NOMO-1 treated with dmso at 0.1 percent for 144 hours (cell line): ENCODE measurements at regions not wholly inside any gene's neighbourhood (a gene's known extent, or its start where the extent isn't known, plus 50 kb on each side); places are given as distances from the start of the nearest gene placed in this dataset.
A peak's percentile ranks its signal among the peaks of the same experiment; 100 is the strongest.

Experiments
- DNase-seq: peaks from one replicate; lab custom pipeline; 2025; ENCODE audit not compliant: unreplicated experiment; lab: John Stamatoyannopoulos, UW

DNA sequence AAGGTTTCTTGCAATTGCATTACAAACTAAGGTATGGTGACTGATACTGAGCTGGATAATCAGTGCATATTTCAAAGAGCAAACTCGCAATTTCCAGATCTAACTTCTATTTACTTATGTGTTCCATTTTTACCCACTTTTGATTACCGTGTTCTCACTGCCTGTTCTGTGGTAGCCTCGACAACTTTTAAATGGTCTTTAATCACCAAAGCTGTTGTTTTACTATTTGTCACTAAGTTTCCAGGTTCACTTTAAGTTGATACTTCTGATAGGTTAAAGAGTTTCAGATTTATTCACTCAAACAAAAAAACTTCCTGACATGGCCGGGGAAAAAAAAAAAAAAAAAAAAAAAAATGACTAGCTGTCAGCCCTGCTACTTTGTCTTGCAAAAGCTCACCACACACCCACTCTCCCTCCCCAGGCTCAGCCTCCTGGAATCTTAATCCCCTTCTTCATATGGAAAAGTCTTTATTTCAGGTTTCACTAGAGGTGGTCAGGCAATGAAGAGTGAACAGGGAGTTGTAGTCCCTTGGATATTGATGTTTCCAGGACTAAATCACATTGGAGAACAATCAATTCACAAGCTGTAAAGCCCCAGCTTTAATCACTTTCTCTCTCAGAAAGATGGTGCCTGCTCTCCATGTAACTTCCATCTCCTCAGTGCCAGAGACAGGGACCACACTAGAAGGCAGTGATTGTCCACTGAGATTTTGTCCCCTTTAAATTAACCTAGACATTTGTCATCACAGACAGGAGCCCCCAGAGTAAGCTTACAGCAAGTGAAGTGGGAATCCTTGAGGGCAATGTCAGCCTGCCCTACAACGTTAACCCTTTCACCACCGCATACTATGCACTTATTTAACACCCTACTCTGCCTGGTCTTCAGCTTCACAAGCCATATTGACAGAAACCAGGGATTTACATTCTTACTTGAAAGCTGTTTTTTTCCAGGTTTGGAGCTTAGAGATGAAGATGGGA is 749.1 kb upstream of the SORCS1 start:
- DNase-seq = no peak

DNA sequence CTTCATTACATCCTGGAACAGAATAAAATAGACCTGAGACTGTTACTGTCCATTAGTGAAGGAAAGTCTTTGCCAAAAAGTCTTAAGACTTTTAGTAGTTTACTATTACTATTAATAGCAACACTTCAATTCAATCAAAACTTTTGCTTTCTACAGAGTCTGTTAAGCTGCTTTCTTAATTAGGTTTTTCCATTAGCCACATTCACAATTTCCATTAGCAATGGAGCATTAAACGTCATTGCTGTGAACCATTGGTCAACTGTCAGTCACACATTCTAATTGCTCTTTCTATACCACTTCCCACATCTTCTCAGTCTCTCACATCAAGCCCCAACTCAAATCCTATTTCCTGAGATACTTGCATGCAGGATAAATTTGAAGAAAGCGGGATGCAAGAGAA is 736.6 kb upstream of the SORCS1 start:
- DNase-seq = no peak

DNA sequence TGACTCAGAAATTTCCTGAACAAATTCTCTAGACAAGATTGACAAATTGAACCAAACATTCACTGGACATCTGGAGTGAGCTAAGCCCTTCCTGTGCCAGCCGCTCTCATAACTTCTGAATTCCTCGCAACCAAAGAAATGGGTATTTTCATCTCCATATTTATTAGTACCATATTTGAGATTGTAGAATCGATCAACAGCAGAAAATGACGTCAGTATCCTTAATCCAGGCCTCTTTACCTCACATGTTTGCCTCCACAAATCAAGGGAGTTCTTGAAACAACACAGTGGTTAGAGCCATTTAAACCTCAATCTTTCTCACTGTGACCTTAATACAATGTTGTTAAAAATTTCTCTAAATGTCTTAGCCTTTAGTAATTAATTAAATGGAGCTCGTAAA is 735.6 kb upstream of the SORCS1 start:
- no peak for DNase-seq

DNA sequence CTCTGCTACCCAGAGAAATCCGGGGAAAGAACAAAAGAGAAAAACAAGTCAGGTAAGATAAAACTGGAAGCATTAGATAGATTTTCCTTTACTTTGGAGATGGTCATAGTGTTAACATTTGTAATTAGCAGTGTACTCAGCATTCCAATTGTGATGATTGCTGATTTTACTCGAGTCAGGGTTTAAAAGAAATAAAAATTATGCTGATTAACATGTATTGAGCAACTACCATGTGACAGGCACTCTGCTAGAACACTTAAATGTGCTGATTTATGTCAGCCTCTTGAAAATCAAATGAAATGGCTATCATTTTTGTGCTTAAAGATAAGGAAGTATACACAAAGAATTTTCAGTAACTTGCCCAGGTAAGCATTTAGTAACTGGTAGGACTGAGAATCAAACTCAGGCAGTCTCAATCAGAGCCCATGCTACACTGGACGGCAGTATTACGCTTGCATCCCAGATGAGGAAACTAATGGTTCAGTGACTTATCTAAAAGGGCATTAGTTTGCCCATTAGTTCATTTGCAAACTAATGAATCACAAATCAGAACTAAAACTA is 735.1 kb upstream of the SORCS1 start:
- DNase-seq = no peak

DNA sequence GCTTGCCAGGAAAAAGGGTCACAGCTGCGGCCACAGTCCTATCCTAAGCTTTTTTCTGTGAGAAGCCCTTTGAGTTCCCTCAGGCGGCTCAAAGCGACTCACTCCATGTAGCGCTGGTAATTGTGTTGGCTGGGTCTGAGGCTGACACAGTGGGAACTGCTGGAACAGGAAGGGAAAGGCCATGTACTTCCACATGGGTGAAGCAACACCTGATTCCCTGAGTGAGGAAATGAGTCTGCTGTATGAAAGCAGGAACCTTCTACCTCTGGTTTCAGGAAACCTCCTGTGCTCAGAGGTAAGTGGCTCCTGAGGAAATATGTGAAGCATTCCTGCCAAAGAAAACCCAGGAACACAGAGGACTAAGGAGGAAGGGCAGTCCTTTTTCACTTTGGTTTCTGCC is 734.6 kb upstream of the SORCS1 start:
- no peak for DNase-seq

DNA sequence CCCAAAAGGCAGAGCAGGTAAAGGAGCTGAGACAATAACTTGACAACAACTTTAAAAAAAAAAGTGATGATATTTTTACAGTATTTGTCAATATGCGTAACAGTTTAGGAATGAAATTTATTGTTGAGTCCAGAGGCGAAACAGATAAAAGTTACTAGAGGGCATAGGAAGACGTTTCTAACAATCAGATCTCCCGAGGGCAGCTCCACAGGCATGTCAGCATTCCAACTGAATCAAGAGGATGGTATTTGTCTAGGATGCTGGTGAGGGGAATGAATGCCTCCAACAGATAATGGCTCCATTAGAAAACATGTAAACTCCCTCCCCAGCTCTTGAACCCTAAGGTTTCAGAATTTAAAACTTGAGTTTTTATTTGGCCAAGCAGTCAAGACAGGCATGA is 733.9 kb upstream of the SORCS1 start:
- DNase-seq = no peak

DNA sequence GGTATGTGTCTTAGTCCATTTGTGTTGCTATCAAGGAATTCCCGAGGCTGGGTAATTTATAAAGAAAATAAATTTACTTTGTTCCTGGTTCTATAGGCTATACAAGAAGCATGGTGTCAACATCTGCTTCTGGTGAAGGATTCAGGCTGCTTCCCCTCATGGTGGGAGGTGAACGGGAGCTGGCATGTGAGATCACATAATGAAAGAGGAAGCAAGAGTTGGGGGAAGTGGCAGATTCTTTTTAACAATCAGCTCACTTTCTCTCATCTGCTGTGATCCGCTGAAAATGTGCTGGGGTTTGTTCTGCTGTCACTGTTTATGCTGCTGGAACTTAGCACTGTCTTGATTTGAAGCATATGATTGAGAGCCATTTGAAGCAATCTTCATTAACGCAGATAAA is 730.0 kb upstream of the SORCS1 start:
- DNase-seq = peak; percentile 58

DNA sequence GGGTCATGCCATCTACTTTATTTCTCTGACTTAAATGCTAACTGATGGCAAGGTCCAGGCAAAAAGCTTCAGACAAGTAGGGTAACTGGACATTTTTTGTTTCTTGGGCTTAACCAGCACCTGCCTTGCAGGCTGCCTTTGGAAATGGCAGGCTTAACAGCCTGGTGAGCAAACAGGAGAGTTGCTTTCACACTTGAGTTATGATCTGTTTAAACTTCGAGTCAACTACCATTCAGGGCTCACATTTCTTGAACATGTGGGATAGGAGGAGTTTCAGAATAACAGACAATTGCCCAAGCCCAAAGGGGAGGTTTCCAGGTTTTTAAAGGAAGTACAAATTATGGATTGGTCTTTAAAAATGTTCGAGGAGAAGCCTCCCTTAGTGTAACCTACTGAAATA is 724.6 kb upstream of the SORCS1 start:
- DNase-seq = no peak

DNA sequence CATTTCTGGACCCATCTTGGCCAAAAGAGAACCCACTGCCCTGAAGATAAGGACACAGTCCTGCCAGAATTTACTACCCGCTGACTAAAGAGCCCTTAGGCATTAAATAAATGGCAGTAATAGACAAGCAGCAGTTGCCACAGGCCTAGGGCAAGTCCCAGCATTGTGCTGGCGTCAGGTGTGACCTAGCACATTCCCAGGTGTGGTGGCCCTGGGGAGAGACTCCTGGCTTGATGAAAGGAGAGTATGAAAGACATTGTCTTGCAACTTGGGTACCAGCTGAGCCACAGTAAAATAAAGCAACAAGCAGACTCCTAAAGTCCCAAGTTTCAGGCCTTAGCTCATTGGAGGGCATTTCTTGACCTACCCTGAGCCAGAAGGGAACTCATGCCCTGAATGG is 715.7 kb upstream of the SORCS1 start:
- no peak for DNase-seq

DNA sequence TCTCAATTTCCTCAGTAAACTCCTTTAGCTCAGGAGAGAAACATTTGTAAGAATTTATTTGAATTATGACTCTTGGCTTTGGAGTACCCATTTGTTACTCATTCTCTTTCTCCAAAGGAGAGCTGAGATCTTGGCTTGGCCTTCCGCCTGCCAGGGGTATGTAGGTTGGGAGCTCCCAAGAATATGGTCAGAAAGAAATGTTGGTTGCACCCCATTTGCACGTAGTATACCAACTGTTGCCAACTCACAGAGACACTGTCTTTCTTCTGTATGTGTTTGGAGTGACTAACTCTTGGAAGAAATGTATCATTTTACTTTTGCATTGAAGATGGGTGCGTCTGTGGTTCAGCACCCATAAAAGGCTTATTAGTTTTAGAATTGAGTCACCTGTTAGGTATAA is 708.5 kb upstream of the SORCS1 start:
- no peak for DNase-seq

DNA sequence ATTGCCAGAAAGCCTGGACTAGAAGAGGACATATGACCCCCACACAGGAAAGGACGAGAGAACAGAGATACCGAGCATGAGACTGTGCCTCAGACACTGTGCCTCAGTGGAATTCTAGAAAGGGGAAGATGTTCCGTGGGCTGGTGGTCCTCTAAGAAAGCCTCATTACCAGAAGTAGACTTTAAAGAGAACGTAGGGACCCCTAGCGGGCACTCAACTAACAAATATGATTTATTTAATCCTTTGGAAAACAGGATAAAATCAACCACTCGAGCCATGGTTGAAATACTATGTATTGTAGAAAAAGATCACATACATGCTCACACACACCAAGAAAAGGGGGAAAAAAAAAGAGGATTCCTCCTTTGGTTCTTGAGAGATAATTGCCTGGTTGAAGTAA is 701.2 kb upstream of the SORCS1 start:
- DNase-seq = no peak

DNA sequence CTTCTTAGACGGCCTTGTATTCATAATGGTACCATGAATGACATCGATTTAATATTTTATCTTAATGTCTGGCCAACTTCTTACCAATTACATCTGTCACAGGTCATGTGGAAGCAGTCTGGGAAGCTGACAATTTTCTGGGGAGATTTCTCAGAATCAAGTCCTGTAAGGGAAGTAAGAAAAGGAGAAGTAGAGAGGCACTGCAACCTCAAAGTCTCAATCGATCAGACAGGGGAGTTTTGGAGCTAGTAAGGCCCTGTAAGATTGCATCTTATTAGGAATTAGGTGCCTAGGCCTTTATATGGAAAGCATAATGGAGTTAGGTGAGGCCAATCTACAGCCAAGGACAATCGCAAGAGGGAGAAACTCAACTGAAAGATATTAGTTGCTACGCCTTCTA is 694.6 kb upstream of the SORCS1 start:
- DNase-seq = peak; percentile 13

DNA sequence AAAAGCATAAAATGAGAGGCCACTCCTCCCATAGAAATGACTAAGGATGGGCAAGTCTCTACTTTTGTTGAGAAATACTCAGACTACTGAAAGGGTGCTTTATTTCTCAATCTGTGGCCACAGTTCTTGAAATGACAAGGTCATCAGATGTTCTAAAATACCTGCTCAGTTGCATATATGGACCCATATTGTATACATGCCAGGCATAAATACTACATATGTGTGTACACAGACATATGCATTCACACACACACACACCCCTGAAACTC is 691.5 kb upstream of the SORCS1 start:
- DNase-seq = no peak

DNA sequence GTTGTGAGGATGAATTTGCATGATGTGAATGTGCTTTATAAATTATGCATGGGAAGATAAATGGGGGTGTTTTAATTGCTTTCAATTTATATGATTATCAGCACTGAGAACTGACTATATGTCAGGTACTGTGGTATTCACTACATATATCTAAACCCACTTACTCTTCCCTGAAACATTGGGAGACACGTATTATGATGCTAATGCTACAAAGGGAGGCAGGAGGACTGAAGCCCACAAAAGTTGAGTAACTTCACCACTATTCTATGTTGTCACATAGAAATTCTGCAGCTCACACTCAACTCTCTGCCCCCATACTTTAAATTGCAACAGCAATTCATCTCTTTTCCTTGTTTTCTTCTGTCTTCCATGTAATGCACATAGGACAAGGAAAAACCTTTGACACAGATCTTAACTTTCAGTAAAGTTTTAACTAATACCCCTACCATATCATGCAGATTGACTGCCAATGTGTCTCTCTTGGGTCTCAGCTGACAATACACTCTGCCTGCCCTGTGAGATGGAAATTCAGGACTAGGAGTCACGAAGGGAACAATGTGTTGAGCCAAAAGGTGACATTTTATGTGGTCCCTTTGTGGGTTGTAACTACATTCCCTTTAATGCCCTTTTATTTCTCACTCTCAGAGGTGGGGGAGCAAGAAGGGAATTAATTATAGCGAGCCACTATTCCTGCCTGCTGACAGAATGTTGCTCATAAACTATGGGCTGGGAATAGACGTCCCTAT is 691.0 kb upstream of the SORCS1 start:
- no peak for DNase-seq

DNA sequence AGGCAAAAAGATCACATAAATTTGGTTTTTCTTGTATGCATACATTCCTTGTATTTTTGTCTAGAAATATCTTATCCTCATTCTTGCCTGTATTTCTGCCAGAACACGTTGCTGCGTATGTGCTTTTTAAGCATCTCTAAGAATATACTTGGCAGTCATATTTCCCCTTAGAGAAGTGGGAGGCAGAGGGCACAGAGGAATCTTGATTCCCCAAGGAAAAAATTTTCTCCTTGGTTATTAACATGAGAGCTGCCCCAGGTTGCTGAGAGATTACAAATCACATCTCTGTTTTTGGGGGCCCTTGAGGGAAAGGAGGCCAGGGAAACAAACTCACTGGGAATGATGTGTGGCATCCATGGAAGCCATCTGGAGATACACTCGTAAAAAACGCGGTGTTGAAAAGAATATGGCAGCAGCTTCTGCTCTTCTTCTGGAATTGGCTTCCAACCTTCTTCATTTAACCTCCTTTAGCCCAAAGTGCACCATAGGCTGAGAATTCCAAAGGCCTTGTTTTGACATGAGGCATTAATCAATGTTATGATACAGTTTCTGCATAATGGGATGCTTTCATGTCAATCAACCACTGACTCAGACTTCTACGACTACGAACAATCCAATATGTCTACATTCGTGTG is 684.3 kb upstream of the SORCS1 start:
- no peak for DNase-seq

DNA sequence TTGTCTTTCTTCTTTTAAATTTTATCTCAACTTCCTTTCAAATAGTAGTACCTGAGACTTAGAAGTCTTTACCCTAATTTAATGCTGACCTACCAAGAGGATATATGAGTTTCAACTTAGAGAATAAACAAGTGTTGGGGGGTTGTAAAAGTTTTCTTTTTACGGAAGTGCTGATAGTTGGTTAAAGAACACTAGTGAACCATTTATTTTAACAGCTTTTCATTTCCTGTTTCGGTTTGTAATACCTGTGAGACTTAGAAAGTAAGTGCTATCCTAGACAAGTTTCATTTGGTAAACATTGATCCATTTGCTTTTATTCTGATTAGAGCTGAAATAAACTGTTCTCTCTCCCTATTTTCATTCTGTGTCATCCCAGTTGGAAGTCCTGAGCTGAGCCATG is 683.1 kb upstream of the SORCS1 start:
- DNase-seq = no peak

DNA sequence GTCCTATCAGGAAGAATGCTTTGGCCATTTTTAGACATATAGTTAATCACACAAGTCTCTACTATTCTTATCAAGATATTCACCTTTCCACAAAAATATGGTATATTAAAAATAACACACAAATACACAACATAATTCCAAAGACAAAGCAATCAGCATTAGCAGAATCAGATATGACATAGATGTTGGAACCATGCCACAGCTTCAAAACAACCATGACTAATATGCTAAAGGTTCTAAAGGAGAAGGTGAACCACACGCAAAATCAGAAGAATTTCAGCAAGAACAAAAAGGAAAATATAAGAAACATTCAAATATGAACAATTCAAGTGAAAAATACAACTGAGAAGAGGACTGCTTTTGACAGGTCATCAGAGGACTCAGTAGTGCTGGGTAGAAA is 670.2 kb upstream of the SORCS1 start:
- no peak for DNase-seq

DNA sequence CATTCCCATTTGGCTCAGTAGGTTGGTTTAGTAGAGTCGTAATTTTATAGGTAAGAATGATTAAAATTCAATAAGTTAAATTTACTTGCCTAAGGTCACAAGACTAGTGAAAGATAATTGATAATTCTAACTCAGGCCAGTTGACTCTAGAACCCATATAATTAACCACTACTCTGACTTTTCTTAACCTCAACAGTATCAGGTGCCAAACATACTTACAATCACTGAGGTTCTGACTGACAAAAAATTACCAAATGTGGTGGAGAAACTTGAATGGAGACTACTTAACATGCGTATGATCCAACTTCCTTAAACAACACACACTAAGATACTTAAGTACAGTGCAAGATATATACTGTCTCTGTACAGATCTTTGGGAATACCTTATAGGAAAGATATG is 667.3 kb upstream of the SORCS1 start:
- DNase-seq = no peak

DNA sequence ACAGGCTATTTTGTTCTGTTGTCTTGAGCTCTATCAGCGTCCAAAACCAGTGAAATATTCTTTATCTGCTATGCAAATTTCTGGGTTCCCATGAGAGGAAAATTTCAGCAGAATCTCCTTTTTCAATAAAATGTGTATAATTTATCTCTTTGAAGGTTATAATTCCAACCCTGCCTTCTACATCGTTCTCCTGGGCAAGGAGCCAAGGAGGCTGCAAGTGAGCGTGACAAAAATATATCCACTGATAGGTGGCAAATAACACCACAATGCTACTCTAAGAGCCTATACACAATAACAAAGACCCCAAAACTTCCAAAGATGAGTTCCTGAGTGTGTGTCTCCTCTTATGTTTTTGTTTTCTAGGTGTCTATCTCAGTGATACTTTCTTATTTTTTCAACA is 664.7 kb upstream of the SORCS1 start:
- no peak for DNase-seq

DNA sequence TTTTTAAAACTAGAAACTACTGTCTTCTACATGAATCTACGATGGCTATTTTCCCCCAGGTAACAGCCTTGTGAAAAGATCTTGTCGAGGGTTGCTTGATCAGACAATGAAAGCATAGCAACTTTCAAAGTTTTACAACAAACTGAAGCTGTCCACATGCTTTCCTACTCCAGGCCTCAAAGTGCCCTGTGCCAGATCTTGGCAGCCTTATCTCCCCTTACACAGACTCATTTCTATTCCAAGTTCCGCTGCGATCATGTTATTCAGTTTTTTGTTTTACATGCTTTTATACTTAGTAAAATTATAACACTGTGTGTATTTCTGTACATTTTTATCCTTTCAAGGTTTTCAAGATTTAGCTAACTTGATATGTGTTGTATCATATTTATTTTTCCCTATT is 661.7 kb upstream of the SORCS1 start:
- no peak for DNase-seq

DNA sequence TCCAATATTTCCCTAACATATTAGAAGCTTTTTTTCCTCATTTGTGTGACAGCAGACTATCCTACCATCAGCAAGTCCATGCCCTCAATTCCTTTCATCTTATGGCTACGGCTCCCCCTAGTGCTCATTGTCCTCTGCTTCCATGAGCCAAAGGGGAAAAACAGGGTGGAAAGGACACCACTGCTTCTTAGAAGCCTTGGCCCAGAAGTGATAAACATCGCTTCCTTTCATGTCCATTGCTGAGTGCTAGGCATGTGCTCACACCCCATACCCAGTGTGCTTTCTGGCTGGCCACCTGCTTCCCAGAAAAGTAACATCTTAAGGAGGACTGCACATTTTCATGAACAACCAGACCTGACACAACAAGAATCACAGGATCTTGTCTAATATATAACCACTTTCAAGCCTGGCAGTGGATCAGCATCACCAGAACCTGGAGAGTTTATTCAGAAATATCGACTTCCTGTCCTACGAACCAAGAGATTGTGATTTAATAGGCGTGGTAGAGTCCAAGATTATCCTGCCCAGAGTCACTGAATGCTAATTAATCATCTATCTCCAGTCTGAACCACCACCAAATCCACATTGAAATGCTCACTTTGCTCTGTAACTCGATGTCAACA is 650.5 kb upstream of the SORCS1 start:
- DNase-seq = peak; percentile 42
